Fibroblast of peridontal ligament (primary cell): ENCODE measurements at regions not wholly inside any gene's neighbourhood (a gene's known extent, or its start where the extent isn't known, plus 50 kb on each side); places are given as distances from the start of the nearest gene placed in this dataset.
A peak's percentile ranks its signal among the peaks of the same experiment; 100 is the strongest.

Experiments
- DNase-seq: peaks from one replicate; pipeline ENCODE4 v3.0.0-alpha.2; 2010; ENCODE audit errors: extremely low read depth

DNA sequence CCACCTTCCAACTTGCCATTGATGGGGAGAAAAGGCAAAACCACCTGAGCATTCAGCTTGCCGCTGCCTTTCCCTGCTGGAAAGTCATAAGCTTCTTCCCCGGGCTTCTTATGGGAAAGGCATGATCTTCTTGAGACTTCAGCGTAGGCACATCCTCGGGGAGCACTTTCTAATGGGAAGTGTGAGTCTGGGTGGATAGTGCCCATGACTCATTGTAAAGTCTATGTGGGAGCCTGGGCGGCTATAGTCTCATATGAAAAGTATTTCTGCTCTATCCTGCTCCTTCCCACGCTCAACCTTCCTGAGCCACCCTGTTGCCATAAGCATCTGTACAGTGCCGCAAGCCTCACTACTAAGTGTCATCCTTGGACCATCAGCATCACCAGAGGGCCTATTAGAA lies 309.9 kb upstream of the THBS1 start:
- peak; percentile 93 for DNase-seq

- no peak for DNase-seq
These were observed 308.0 kb upstream of the THBS1 start for GRCh38 chr15:39272901-39273300.

- peak; percentile 46 for DNase-seq
These were observed 307.0 kb upstream of the THBS1 start for GRCh38 chr15:39273717-39274411.

DNA sequence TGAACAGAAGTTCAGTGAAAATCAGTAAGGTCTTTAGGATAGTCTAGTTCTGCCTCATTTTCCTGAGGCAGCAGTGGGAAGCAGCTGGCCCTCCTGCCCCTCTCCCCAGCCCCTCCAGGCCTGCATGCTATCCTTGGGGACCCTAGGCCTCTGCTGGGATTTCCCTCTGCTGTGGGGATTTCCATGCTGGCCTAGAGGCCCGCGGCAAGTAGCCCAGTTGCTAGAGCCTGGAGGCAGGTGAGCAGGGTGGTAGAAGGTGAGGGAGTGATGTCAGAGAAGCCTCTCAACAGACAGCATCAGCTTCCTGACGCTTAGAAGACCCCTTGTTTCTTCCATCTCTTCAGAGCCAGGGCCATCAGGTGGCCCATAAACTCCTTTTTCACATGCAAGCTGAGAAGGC lies 305.8 kb upstream of the THBS1 start:
- DNase-seq: no peak

- peak; percentile 90 for DNase-seq
These were observed 301.6 kb upstream of the THBS1 start for GRCh38 chr15:39279311-39279710.

GRCh38 chr15:39281094-39281493 lies 299.8 kb upstream of the THBS1 start:
- DNase-seq: no peak

- DNase-seq: peak; percentile 88
These were observed 298.1 kb upstream of the THBS1 start for GRCh38 chr15:39282663-39283208.

GRCh38 chr15:39283531-39283930 lies 297.3 kb upstream of the THBS1 start:
- DNase-seq: peak; percentile 87

DNA sequence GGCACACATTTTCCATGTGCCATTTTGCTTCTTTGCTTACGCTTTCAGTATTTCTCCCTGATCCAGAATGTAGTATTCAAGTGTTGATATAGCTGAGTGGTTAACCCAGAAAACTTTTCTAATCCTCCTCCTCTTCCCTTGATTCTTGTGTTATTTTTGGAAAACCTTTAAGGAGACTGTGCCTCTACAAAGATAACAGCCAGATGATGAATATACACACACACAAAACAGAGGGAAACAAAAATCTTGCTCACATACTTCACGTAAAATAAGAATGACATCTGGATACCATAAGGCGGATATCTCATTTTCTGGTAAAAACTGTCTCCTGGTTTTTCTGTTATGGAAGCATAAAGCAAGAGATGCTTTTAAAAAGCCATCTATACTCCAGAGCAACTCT lies 295.8 kb upstream of the THBS1 start:
- DNase-seq: peak; percentile 55

- peak; percentile 49 for DNase-seq
These were observed 295.2 kb upstream of the THBS1 start for GRCh38 chr15:39285663-39286062.

DNA sequence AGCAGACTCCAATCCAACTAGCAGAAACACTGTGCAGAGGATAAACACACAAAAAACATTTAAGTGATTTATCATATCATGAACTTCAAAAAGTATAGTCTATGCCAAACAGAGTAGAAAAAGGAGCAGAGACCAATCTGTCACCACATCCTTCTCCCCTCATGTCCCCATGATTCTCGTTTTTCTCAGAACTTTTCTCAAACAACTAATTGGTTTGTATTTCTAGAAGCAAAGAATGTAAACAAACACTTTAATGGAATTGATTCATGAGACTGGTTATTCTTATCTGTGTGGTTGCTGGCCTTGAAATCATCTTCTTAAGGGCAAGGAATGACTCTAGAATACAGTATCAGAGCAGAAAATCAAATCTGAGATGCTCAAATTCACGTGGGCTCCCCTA lies 294.2 kb upstream of the THBS1 start:
- DNase-seq: peak; percentile 35

GRCh38 chr15:39287322-39288195 lies 293.3 kb upstream of the THBS1 start:
- DNase-seq: no peak

DNA sequence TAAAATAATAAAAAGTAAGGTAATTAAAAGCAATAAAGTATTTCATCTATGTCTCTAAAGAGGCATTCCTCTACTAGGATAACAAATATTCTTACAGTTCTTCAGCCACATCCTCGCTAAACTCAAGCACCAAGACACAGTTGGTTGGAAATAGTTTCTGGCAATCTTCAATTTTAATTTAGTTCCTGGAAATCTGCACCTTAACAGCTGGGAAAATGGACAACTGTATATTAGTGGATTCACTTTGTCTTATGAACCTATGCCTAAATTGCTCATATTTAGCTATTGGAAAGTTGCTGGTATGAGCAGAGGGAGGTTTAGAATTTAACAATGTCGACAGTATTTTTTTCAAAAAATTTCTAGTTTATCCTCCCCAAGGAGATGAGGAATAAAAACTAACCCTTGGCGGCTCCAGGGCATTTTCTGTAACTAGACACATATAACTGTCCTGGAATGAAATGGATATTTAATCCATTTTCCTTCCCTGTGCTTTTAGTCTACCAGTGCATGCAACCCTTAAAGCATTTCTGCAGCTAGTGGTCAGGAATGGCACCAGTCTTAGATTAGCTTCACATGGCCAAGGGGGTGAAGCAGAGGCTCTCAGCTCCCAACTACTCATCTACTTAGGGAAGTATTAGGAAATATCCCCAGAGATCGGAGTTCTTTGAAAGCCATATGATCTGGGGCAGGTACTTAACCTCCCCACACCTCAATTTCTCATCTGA lies 290.0 kb upstream of the THBS1 start:
- peak; percentile 64 for DNase-seq

DNA sequence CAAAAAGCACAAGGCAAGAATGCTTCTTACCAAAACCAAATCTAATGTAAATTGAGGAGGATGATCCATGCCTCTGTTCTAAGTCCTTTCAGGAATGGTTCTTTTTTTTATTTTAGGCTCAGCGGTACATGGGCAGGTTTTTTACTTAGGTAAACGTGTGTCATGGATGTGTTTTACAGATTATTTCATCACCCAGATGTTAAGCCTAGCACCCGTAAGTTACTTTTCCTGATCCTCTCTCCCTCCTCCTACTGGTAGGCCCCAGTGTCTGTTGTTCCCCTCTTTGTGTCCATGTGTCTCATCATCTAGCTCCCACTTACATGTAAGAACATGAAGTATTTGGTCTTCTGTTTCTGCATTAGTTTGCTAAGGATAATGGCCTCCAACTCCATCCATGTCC lies 289.2 kb upstream of the THBS1 start:
- DNase-seq: no peak

DNA sequence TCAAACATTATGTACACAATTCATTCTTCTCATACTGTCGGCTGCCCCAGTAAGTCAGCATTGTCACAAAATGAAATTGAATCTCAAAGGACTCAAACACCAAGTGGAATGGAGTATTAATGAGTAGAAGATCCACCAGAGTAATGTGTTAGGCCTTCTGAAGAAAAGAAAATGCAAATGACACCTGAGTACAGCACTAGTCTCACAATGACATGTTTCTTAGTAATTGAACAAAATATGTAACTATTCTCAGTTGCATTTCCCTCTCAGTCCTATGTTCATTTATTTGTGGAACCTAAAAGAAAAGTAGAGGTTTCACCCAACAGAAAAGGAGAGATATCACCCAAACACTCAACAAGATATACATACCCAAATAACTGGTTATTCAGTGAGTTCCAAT lies 283.9 kb upstream of the THBS1 start:
- no peak for DNase-seq

GRCh38 chr15:39298271-39298962 lies 282.5 kb upstream of the THBS1 start:
- DNase-seq: no peak

DNA sequence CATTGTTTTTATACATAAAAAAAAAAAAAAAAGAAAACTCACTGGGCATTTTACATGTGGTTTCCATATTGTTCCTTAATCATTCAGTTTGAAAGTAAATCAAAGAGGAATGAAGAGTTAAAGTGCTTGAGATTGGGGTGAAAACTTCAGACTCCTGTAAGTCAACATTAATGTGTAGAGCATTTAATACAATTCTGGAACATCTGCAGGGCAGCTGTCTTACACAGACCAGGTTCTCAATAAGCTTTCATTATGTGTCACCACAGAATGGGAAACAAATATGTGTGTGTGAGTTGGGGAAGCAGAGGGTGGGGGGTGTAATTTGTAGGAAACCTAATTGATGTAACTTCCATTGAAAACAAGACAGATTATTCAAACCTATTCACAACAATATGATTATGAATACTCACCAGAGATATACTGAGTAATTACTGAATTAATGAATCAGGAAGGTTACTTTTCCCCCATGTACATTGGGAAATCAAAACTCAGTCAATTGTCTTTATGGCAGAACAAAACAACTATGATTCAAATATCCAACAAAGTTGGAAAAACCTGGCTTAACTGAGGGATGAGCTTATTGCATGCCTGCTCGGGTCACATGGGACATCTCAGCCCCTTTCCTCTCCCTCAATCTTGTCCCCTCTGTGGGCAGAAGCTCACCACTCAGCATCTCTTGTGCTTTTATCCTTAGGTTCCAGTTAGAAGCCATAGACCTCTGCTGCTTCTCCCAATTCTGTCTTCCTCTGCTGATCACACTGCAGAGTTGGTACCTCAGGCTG lies 281.2 kb upstream of the THBS1 start:
- no peak for DNase-seq

DNA sequence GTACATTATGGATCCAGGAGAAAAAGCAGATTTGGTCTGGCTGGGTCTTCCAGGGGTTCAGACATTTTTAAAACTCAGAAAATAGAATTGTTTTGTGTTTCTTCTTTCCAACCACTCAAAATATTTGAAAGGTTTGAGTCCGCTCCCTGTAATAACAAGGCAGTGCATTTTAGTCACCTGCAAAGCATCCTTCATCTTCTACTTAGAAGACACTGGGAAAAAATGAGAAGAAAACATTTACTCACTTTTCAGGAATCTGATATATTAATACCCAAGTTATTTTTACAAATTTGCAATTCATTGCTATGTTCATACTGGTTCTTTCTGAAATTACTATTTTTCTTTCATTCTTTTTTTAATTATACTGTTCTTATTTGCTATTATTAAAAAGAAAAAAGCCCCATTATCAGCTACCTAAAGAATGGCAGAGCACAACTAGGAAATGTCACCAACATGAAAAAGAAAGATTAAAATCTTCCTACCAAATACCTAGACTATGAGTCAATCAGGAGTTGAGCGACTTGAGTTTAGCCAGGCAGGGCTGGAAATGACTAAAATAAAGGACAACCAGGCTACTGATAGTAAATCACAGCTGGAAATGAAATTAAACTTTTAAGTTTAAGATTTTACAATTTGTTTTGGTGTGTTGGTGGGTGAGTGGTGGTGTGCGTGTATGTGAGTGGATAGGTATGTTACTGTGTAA lies 280.3 kb upstream of the THBS1 start:
- DNase-seq: peak; percentile 54

DNA sequence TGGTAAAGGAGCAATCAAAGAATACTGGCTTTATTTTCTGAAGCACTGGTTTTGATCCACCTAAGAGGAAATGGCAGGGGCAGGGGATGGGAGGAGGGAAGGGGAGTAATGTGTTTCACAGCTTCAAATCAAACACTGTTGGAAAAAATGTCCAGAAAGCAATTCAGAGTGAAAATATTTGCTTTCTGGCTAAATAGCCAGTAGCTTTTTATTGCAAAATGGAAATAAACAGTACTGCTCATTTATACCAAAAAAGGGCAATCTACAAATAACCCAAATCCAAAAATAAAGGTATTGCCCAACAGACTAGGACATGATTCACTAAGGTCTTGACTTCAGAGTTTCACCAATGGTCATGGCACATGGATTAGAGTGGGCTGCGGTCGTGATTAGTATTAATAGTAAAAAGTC lies 279.3 kb upstream of the THBS1 start:
- peak; percentile 92 for DNase-seq

GRCh38 chr15:39302936-39303335 lies 277.9 kb upstream of the THBS1 start:
- DNase-seq: no peak
